Putamen (tissue), 1 donor: ENCODE measurements at regions not wholly inside any gene's neighbourhood (a gene's known extent, or its start where the extent isn't known, plus 50 kb on each side); places are given as distances from the start of the nearest gene placed in this dataset.

ENCODE experiments used
- DNase-seq: peaks from one replicate; pipeline ENCODE4 v3.0.0-alpha.2; 2016; ENCODE audit warnings: low spot score

DNA sequence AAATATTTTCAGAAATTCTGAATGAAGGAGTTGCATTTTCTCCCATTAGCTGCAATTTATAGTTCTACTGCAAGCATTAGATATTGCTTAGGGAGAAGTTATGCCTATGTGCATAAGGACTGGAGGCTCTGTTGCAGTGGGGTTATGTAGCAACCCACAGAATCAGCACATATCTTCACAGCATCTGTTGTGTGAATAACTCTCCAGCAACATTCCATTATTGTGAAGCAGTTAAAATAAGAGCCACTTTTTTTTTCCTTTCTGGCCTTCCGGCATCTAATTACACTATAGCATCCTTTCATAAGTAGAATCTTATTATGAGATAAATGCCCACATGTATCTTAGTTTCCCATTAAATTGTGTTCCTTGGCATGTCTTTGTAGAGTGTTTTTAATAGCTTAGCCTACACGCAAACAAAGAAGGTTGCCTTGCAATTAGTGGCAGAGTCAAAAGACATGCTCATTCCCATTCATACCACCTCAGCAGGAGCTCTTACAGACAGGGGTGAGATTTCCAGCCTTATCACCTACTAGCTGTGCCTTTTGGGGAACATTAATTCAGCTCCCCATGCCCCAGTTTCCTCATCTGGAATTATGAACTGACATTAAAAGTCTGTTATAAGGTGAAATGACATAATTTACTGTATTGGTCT lies 596.0 kb upstream of the GOT2 start:
- DNase-seq, result no peak

DNA sequence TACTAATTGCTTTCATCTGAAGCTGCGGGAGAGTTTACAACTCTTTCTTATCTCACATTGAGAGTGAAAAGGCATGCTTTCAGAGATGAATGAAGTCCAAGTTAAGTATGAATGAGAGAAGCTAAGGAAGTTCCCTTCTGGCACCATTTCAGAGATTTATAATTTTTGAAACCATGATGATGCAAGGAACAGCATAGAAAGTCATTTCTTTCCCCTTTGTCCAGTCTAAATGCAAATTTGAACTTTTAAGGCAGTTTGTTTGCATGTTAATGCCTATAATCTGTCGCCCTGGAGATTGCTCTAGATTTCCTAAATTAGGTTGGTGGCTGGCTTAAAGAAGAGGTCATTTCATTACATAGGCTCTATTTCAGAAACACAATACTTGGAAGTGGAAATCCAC lies 594.8 kb upstream of the GOT2 start:
- no peak for DNase-seq

DNA sequence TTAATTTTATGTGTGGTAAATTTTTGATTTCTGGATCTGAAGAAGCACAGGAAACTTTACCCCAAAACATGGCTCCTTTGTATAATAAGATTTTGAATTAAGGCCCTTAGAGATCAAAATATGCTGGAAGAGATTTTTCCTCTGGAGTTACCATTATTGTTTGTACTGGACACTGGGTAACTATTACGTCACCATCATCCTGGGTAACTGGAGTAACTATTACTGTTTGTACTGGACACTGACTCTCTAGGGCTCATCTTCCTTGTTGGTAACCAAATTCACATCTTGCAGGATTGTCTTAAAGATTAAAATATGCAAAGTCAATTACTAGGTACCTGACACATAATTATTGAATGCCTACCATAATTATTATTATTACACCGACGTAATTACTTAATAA lies 593.8 kb upstream of the GOT2 start:
- no peak for DNase-seq

- DNase-seq, result no peak
Observed at GRCh38 chr16:59326955-59327354, 592.8 kb upstream of the GOT2 start.

DNA sequence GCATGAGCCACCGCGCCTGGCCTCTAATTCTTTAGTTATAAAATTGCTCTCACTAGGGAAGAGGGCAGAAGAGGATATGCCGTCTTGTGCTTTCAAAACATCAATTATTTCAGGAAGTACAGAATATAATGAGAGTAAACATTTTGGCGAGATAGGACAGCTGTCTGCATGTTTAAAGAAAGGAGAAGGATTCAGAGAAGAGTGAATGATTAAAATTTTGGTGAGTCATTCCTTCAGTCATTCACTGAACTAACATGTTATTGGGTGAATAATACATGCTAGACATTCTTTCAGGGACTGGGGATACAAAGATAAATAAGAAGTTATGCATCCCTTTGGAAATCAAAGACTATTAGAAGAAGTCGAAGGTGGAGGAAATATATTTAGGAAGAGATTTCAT lies 590.3 kb upstream of the GOT2 start:
- DNase-seq, result no peak

GRCh38 chr16:59320657-59321056 lies 586.5 kb upstream of the GOT2 start:
- no peak for DNase-seq

GRCh38 chr16:59319871-59320270 lies 585.8 kb upstream of the GOT2 start:
- no peak for DNase-seq

- no peak for DNase-seq
Observed at GRCh38 chr16:59305850-59306249, 571.7 kb upstream of the GOT2 start.

GRCh38 chr16:59296888-59297287 lies 562.8 kb upstream of the GOT2 start:
- no peak for DNase-seq

DNA sequence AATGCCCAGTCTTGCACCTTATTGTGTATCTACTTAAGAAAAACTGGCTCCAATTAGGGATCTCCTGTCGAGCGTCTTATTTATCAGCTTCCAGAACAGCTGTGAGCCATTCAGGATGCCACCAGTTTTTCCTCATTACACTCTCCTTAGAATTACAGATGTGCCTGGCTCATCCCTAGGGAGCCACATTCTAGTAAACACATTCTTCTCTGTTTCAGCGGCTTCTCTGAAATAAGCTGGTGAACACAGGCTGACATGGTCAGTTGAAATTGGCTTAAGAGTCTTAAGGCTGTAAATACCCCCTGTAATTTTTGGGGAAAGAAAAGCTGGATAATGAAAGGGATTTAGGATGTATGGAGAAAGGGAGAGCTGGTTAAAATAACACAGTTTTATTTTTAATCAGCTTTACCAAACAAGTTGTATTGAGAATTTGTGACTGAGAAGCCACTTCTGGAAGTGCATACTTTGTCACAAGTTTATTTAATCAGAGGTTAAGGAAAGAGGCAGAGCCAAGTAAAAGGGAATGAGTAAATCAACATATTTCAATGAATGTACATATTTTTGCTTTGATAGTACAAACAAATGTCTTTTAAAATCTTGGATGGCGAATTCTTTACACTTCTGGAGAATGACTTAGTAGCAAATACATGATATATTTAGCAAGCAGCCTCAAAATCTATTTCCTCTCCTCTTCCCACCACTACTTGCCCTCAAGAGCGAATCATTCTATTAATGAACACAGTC lies 562.0 kb upstream of the GOT2 start:
- no peak for DNase-seq

- DNase-seq, result no peak
Observed at GRCh38 chr16:59295474-59295873, 561.4 kb upstream of the GOT2 start.

DNA sequence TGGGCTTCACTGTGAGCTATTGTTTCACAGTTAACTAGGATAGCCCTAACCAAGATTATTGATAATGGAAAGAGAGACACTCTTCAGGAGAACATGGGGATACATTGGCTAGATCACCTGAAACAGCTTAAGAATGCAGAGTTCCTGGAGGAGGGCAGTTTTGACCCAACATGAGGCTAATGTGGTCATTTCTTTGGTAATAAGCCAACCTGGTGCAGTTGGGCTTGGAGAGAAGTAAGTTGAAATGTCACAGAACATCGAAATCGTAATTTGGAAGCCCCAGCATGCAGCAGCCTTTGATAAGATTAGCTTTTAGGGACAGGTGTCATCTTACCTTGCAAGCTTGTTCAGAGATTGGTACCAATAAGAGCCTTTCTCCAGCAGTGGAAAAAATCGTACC lies 556.6 kb upstream of the GOT2 start:
- DNase-seq, result no peak

- DNase-seq, result no peak
Observed at GRCh38 chr16:59289151-59289550, 555.0 kb upstream of the GOT2 start.

GRCh38 chr16:59274141-59274540 lies 540.0 kb upstream of the GOT2 start:
- DNase-seq, result no peak

DNA sequence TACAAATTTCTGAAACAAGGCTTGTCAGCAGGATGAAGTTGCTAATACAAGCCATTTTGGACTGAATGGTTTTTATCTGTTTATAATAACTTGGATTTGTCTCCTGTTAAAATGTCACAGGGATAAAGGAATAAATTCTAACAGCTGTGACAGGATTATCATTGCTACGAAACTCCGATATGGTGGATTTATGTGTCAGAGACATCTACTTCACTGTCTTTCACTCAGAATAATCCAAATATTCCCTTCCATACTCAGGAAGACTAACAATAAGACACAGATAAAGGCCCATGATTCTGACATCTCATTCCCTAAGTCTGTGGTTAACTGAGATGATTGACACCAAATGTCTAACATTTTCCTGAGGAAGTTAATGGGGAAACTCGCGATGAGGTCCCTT lies 529.8 kb upstream of the GOT2 start:
- DNase-seq, result no peak

- DNase-seq, result no peak
Observed at GRCh38 chr16:59260892-59261291, 526.8 kb upstream of the GOT2 start.

DNA sequence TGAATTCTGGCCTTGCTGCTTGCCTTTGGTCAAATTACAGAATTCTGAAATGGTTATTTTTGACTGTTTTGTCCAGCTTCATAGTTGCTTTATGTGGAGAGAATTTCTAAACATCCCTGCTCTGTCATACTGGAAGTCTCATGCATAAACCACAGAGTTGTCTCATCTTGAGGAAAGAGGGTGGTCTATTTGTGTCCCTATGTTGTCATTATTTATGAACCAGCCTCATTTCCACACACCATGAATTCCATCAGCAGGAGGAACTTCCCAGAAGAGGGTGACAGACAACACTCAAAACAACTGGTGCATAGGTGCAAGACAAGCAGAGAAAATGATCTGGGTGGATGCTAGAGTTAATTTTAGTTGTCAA lies 525.8 kb upstream of the GOT2 start:
- DNase-seq, result no peak

- no peak for DNase-seq
Observed at GRCh38 chr16:59259074-59259949, 525.2 kb upstream of the GOT2 start.

DNA sequence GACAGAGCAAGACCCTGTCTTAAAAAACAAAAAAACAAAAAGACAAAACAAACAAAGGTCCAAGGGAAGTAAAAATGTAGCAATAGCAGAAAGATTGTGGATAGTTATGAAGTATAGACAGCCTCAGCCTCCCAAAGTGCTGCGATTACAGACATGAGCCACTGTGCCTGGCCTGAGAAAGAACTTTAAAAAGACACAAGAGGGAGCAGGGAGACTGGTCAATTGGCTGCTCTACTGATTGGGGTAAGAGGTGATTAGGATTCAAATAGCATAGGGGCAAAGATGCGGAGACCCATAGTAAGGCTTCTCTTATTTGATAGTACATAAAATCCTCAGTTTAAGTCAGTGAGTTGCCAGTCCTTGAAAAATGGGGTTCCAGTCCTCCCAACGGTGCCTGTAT lies 518.2 kb upstream of the GOT2 start:
- no peak for DNase-seq

GRCh38 chr16:59249011-59249410 lies 514.9 kb upstream of the GOT2 start:
- no peak for DNase-seq

GRCh38 chr16:59242556-59242955 lies 508.4 kb upstream of the GOT2 start:
- no peak for DNase-seq

DNA sequence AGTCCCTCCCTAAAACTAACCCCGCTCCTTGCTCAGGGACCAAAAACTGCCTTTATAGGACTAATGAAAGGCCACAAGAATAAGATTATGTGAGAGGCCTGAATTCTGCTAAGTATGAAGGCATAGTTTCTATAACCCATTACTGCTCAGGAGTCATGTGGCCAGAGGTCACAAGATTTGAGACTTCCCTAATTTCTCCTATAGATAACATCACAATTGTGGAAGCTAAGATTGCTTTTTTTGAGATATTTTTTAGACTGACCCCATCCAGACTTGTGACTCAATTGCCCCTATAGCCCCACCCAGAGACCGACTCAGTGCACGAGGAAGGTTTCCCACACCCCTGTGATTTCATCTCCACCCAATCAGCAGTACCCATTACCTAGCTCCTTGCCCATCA lies 504.1 kb upstream of the GOT2 start:
- no peak for DNase-seq

DNA sequence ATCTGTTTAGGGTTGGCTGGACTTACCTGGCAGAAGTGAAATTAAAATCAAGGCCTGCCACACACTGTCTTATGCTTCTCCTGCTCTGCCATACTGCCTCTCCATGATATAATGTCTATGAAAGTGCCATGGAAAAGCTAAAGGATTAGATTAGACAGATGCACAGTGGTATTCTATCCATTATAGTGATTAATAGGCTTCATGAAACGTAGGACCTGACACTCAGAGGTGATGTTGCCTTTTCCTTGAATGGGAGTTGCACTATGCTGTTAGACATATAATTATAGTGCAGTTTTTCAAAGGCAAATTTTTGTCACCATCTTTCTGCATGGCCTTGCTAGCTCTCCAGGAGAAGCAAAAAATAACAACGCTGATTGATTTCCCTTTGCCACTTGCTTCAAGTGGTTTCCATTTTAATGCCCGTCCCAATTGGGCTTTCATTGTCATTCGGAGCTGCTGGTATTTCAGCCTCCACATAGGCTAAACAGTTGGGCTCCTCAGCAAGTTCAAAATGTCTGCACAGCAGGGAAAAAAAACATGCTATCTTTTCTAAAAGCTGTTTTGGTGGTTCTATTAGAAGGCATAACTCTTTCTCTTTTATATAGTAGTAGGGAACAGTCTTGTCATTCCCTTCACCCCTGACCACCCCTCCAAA lies 502.8 kb upstream of the GOT2 start:
- no peak for DNase-seq
